Nephron (organoid): ENCODE measurements at regions not wholly inside any gene's neighbourhood (a gene's known extent, or its start where the extent isn't known, plus 50 kb on each side); places are given as distances from the start of the nearest gene placed in this dataset.
A peak's percentile ranks its signal among the peaks of the same experiment; 100 is the strongest.

Experiments used
- H3K27ac Mint-ChIP-seq, 3 experiments: 2 replicates each; pipeline ENCODE4 v1.8.0; 2020; ENCODE audit warnings: mixed read lengths in 3 of 3, mild to moderate bottlenecking in 2 of 3, moderate library complexity in 1 of 3
- H3K27me3 Mint-ChIP-seq: 2 replicates; pipeline ENCODE4 v1.8.0; 2021; ENCODE audit warnings: low read depth, mild to moderate bottlenecking, moderate library complexity, mixed read lengths
- H3K36me3 Mint-ChIP-seq: 2 replicates; pipeline ENCODE4 v1.8.0; 2020; ENCODE audit warnings: low read depth, mixed read lengths
- H3K4me1 Mint-ChIP-seq: 2 replicates; pipeline ENCODE4 v1.8.0; 2020; ENCODE audit warnings: mixed read lengths
- H3K4me3 Mint-ChIP-seq, 3 experiments: 2 replicates each; pipeline ENCODE4 v1.8.0; 2020; ENCODE audit warnings: mild to moderate bottlenecking in 3 of 3, mixed read lengths in 3 of 3, moderate library complexity in 2 of 3
- H3K9me3 Mint-ChIP-seq: 2 replicates; pipeline ENCODE4 v1.8.0; 2020; ENCODE audit warnings: mixed read lengths
- CTCF ChIP-seq, 3 experiments: fragments of 200-600 bp; sonication (generic); IDR thresholded peaks; one replicate each; pipeline ENCODE4 v1.5.0; 2021; ENCODE audit warnings: antibody characterized with exemption in 3 of 3; ENCODE audit not compliant: unreplicated experiment in 3 of 3

GRCh38 chr1:101506541-101507164, 269.8 kb downstream of the S1PR1 start:
- no peak overlapping the region for H3K4me3 Mint-ChIP-seq
- H3K27me3 Mint-ChIP-seq, result peaks cover 3% of the 10 kb centered on the region
- H3K27ac Mint-ChIP-seq, result peak overlapping the region in 1 of 3 experiments; percentile 11
- H3K4me1 Mint-ChIP-seq, result peaks cover 7% of the 10 kb centered on the region
- no peaks in the 10 kb centered on the region for H3K36me3 Mint-ChIP-seq
- H3K9me3 Mint-ChIP-seq, result no peaks in the 10 kb centered on the region
- peak; percentile 63 to 68 (median 68) for TF ChIP-seq CTCF (IDR thresholded peaks at IDR 0.05; ENCODE audit: unreplicated experiment in 3 of 3)

GRCh38 chr1:101507547-101507971, 270.7 kb downstream of the S1PR1 start:
- H3K27ac Mint-ChIP-seq, result no peak overlapping the region
- H3K4me1 Mint-ChIP-seq, result peaks cover 7% of the 10 kb centered on the region
- H3K36me3 Mint-ChIP-seq, result no peaks in the 10 kb centered on the region
- H3K4me3 Mint-ChIP-seq, result no peak overlapping the region
- H3K27me3 Mint-ChIP-seq, result peaks cover 3% of the 10 kb centered on the region
- no peaks in the 10 kb centered on the region for H3K9me3 Mint-ChIP-seq
- TF ChIP-seq CTCF (IDR thresholded peaks at IDR 0.05; ENCODE audit: unreplicated experiment in 3 of 3), result no peak

GRCh38 chr1:101508913-101509312, 272.1 kb downstream of the S1PR1 start:
- H3K4me3 Mint-ChIP-seq, result no peak overlapping the region
- TF ChIP-seq CTCF (IDR thresholded peaks at IDR 0.05; ENCODE audit: unreplicated experiment in 3 of 3), result no peak
- H3K9me3 Mint-ChIP-seq, result no peaks in the 10 kb centered on the region
- H3K27ac Mint-ChIP-seq, result peak overlapping the region in 1 of 3 experiments; percentile 43
- H3K36me3 Mint-ChIP-seq, result no peaks in the 10 kb centered on the region
- peaks cover 3% of the 10 kb centered on the region for H3K27me3 Mint-ChIP-seq
- peaks cover 7% of the 10 kb centered on the region for H3K4me1 Mint-ChIP-seq

- no peaks in the 10 kb centered on the region for H3K36me3 Mint-ChIP-seq
- H3K4me3 Mint-ChIP-seq, result no peak overlapping the region
- TF ChIP-seq CTCF (IDR thresholded peaks at IDR 0.05; ENCODE audit: unreplicated experiment in 3 of 3), result no peak
- no peaks in the 10 kb centered on the region for H3K9me3 Mint-ChIP-seq
- H3K4me1 Mint-ChIP-seq, result peaks cover 7% of the 10 kb centered on the region
- H3K27me3 Mint-ChIP-seq, result peaks cover 3% of the 10 kb centered on the region
- H3K27ac Mint-ChIP-seq, result peak overlapping the region in 1 of 3 experiments; percentile 43
Observed at GRCh38 chr1:101509370-101509769, 272.6 kb downstream of the S1PR1 start.

- Mint-ChIP-seq H3K27me3 (peaks cover 3% of the 10 kb centered on the region), H3K4me1 (peaks cover 7% of the 10 kb centered on the region), H3K36me3 (no peaks in the 10 kb centered on the region), H3K9me3 (peaks cover 7% of the 10 kb centered on the region), H3K27ac (no peak overlapping the region), H3K4me3 (no peak overlapping the region)
- TF ChIP-seq CTCF (IDR thresholded peaks at IDR 0.05; ENCODE audit: unreplicated experiment in 3 of 3), result no peak
Observed at GRCh38 chr1:101511202-101511891, 274.5 kb downstream of the S1PR1 start.
